Hepatocyte (in vitro differentiated cells): ENCODE measurements at regions not wholly inside any gene's neighbourhood (a gene's known extent, or its start where the extent isn't known, plus 50 kb on each side); places are given as distances from the start of the nearest gene placed in this dataset.

Experiments
- EZH2phosphoT487 ChIP-seq: fragments of 200-600 bp; sonication (generic); IDR thresholded peaks from one replicate; pipeline ENCODE4 v1.6.1; 2018; ENCODE audit warnings: antibody characterized with exemption, mild to moderate bottlenecking, low read depth, moderate library complexity; ENCODE audit not compliant: unreplicated experiment, severe bottlenecking
- TF ChIP-seq, protein P1 (sequence below): fragments of 200-600 bp; sonication (generic); IDR thresholded peaks from 2 replicates; pipeline ENCODE4 v1.5.1; 2016; ENCODE audit warnings: antibody characterized with exemption, mild to moderate bottlenecking; ENCODE audit not compliant: poor library complexity

- TF ChIP-seq EZH2phosphoT487 = no peak
- TF ChIP-seq, protein P1, sequence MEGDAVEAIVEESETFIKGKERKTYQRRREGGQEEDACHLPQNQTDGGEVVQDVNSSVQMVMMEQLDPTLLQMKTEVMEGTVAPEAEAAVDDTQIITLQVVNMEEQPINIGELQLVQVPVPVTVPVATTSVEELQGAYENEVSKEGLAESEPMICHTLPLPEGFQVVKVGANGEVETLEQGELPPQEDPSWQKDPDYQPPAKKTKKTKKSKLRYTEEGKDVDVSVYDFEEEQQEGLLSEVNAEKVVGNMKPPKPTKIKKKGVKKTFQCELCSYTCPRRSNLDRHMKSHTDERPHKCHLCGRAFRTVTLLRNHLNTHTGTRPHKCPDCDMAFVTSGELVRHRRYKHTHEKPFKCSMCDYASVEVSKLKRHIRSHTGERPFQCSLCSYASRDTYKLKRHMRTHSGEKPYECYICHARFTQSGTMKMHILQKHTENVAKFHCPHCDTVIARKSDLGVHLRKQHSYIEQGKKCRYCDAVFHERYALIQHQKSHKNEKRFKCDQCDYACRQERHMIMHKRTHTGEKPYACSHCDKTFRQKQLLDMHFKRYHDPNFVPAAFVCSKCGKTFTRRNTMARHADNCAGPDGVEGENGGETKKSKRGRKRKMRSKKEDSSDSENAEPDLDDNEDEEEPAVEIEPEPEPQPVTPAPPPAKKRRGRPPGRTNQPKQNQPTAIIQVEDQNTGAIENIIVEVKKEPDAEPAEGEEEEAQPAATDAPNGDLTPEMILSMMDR = no peak
These were observed 1408.0 kb downstream of the RAPGEF2 start for GRCh38 chr4:160510928-160511327.
